RCC 7860 (cell line): ENCODE measurements at regions not wholly inside any gene's neighbourhood (a gene's known extent, or its start where the extent isn't known, plus 50 kb on each side); places are given as distances from the start of the nearest gene placed in this dataset.

Experiments
- DNase-seq: peaks from one replicate; pipeline ENCODE4 v3.0.0-alpha.2; 2015; ENCODE audit warnings: low spot score
- FAIRE-seq: peaks from 2 replicates; lab custom pipeline; 2012; peaks lifted over from hg19 to GRCh38; lab: Jason Lieb, UNC

DNA sequence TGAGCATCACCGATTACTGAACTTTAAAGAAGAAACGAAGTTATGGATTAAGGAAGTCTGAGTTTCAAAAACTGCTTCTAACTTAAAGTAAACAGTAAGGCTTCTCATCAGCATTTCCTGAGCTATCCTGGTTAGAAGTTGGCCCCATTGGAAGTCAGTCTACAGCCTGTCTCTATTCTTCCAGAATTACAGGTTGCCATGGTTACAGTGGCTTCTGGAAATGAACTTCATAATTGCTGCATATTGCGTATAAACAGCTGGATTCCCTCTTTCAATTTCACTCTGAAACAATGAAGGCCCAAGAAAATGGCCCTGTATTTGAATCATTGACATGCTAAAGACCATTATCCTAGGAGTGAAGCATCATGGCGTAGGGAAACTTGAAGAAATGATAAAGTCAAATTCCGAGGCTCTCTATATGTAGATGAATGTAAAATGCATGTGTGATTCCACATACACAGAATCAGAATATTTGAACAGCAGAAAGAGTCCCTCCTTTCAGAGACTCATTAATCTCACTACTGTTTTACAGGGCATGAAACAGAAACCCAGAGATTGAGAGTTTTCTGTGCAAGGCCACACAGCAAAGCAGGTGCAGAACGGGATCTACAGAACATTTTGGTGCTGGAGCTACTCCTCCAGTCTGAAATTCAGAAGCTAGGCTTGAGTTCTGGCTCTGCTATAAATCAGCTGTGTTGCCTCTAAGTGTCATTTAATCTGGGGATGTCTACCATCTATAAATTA lies 856.4 kb upstream of the CELF4 start:
- FAIRE-seq, result no peak

DNA sequence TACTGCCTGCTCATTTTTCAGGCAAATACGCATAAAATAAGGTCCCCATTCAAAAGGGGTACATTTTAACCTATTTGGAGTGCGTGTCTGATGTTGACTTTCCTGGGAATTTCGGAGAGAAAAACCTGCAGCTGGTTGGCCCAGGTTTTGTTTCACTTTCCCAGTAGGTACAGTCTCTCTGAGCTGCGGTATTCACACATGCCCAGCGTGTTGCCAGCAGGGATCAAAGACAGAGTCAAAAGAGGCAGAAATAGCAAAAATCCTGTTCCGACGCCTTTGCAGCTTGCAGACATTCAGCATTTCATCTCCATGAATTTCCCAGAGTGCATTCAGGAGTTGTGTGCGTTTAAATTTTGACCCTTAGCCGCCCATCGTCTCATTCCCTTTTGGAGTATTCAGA lies 855.4 kb upstream of the CELF4 start:
- FAIRE-seq, result no peak
- DNase-seq, result no peak

More for the DNA sequence above, 856.4 kb upstream of the CELF4 start:
- DNase-seq, result no peak

DNA sequence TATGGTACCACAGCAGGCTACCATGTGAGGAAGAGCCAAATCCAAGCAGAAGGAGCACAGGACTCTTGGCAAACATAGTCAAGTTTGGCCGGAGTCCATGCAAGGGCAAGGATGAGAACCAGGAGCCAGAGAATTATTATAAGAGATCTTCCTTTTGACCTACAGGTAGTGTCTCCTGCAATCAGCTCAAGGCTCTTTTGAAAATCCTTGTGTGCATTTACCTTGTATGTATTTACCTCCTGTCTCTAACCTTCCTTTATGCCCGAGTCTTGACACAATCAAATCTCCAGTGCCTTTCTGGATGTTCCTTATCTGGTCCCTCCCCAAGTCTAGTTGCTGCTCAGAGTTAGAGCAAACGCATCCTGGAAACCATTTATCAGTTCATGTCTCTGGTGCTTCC lies 855.0 kb upstream of the CELF4 start:
- DNase-seq (no peak), FAIRE-seq (no peak)

DNA sequence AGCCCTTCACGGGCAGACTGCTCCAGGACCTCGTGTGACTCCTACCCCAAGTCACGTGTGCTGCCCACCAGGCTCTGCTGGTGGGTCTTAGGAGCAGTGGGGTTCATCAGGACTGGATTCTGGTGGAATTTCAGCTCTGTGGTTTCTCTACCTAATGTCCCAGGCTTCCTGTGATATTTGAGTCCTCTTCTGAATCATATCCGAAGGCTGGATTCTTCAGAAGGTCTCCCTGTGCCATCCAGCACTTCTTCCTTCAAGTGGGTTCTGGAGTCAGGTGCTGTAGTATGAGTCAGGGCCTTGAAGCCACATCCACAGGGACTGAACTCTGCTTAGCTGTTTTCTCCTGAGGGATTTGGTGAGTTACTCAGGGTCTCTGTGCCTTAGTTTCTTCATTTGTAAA lies 850.2 kb upstream of the CELF4 start:
- DNase-seq (no peak), FAIRE-seq (no peak)

DNA sequence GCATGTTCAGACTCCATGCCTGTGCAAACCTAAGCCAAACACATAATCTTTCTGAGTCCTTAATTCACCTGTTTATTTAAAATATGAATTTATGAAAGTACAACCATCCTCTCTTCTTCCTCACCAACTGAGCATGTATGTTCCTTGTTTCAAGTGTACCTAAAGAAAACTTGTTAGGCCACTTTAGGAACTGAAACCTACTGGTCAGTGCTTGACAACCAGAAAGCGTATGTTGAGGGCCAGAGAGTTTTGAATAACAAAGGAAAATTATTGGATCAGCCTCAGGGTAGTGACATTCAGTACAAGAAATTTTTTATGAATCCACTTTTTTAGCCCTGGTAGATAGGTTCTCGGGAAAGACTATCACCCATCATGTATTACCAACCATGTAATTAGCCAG lies 847.6 kb upstream of the CELF4 start:
- DNase-seq, result no peak
- no peak for FAIRE-seq

DNA sequence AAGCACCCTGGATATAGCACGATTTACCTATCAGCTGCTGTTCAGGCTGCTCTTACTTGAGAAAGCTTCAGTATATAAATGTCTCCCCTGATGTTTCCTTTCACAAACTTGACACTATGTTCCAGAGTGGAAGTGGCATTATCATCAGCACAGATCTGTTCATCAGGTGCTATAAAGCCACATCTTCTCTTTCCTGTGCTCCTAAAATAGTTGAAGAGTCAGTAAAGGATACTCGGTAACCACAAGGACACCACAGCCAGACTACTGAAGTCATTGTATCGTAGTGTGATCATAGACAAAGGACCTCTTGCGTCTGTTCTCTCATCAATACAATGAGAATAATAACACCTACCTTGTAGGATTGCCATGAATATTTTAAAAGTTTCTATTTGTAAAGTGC lies 841.0 kb upstream of the CELF4 start:
- FAIRE-seq, result no peak

DNA sequence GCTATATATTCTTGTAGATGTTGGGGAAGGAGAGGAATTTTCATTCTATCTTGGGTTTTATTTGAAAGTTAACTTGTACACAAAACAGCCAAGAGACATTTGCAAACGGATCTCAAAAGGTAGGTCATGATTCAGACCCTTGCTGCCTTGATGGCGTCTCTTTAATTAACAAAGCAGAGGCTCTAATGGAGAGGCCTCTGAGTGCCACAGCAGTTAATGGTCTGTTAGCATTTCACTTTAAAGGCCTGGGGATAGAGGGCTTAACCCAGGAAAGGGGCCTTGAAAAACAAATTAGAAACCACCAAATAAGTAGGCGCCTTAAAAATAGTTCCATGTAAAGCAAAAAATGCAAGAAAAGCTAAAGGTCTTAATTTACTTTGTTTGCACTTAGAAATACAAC lies 836.9 kb upstream of the CELF4 start:
- DNase-seq (no peak), FAIRE-seq (no peak)

More for the DNA sequence above, 841.0 kb upstream of the CELF4 start:
- no peak for DNase-seq

DNA sequence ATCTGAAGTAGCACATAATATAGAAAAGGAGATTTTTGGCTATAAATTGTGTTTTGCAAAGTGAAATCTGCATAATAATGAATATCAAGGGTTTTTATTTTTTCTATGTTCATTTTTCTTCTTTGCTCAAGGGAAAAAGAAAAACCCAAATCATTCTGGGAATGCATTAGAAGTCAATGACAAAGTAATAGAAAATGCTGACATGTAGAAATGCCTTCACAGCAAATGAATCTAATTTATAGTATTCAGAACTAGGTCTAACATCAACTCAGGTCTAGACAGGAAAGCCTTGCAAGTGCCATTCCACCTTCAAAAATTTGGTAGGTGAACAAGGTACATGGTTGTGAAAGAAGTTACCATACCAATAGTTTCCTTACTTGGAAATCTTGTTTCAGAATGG lies 831.5 kb upstream of the CELF4 start:
- no peak for DNase-seq
- FAIRE-seq, result no peak

DNA sequence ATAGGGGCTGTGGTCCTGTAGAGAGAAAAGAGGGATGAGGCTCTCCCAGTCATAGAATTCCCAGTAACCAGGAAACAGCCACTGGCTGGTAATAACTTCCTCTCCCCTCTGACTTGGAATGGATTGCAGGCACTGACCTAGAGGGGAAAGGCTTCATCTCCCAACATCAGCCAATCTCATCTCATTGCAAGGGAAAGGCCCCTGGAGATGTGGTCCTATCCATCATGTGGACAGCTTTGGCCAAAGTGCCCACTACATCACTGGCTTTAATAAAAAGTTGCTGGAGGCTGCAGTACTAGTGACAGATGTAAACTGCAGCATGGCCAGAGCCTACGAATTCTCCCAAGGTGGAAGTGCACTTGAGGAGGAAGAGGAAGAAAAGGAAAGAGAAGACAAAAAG lies 820.5 kb upstream of the CELF4 start:
- DNase-seq (no peak), FAIRE-seq (no peak)

DNA sequence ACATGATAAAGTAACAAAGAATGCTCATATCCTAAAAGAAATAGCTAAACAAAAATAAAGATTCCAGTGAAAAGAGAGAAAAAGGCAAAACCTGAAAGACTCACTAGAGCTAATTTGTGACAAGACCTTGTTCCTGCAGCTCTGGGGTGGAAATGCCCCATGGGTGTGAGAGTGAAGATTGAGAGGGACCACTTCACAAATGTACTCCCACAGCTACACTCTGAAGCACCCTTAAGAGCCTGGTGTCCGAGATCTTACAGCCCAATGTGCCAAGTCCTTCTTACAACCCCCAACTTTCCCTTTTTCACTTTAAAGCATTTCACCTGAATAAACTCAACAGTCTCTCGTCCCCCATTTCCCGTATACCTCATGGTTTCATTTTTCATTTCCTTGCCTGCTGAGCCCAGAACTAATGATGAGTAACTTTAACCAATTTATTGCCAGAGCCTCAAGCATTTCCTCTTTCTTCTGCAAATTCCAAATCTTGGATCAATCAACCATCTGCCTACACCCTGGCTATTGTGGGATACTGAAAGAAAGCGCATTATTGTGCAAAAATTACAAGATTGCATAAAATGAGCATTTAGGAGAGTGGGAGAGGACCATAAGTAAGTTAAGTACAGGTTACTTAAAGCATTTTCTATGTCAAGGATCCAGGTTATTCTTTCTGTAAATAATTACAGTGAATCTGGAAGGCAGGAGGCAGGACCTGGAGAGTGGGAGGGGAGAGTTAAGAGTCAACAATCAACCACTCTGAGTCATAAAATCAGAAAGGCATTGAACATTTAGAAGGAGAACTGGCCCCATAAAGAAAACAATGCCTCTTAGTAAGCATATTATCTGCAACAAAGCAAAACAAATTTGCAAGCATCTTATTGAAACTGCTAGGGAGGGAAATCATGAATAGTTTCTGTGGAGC lies 804.4 kb upstream of the CELF4 start:
- DNase-seq (no peak), FAIRE-seq (no peak)

DNA sequence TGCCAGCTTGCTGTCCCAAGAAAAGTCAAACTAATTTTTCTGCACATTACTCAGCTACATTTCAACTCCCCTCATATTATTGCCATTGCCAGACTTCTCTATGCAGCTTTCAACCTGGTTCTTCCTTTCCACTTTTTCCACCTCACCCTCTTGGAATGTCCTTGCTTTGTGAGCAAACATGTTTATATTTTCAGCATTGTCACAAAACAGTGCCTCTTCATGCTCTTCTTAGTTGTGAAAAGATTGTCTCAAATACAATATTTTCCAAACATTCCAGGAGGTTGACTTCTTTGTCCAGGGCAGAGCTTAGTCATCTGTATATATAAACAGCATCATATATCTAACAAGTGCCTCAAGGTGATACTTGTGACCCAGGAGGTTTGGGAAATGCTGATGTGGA lies 803.3 kb upstream of the CELF4 start:
- no peak for FAIRE-seq

DNA sequence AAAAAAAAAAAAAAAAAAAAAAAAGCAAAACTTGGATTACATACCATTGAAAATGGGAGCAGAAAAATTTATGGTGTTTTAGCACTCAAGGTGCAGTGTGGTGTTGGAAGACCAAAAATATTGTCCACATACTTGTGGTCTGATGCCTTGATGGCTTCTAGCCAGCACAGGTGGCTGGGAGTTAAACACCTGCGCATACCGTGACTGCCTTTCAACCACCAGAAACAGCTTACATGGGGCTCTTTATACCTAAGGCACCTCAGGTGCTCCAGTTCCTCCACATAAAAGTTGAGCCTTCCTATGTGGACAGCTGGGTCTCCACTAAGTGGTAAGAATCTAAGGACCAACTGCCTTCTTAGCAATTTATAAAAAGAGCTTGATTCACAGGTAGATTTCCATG lies 802.6 kb upstream of the CELF4 start:
- FAIRE-seq, result no peak

More for the DNA sequence above, 803.3 kb upstream of the CELF4 start:
- no peak for DNase-seq

DNA sequence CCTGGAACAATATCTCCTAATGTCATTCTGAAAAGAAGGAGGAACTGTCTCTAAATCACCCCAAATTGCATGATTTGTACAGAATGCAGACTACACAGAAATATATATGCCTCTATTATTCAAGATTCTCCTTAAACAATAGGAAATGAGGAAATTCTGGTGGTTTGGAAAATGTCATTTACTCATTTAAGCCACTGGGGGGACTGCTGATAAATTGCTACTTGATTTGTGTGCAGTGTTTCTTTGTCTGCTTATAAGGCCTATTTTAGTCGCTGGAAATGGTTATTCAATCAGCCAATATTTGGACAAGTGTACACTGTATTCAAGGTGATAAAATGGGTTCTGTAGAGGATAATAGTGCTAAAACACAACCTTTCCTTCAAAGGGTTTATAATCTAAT lies 801.9 kb upstream of the CELF4 start:
- no peak for DNase-seq
- no peak for FAIRE-seq

More for the DNA sequence above, 802.6 kb upstream of the CELF4 start:
- DNase-seq, result no peak

DNA sequence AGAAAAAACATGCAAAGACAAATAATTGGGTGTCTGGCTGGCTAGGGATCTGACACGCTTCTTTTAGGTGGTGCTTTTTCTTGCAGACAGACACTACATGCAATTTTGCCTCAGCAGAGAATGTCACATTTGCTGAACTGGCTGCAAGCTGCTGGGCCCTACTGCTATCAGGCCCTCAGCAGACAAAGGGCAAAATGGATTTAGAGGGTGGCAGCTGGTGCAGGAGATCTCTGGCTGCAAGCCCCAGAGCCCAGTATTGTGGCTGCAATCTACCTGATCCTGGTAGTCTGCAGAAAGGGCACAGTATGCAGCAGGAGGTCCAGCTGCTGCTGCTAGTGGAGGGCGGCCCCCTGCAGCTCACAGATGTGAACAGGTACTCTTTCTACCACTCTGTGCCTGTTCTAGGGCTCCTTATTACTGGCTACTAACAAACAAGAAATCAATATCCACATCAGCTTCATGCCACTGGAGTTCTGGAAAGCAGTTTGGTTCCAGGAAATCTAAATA lies 796.7 kb upstream of the CELF4 start:
- FAIRE-seq (no peak), DNase-seq (no peak)

DNA sequence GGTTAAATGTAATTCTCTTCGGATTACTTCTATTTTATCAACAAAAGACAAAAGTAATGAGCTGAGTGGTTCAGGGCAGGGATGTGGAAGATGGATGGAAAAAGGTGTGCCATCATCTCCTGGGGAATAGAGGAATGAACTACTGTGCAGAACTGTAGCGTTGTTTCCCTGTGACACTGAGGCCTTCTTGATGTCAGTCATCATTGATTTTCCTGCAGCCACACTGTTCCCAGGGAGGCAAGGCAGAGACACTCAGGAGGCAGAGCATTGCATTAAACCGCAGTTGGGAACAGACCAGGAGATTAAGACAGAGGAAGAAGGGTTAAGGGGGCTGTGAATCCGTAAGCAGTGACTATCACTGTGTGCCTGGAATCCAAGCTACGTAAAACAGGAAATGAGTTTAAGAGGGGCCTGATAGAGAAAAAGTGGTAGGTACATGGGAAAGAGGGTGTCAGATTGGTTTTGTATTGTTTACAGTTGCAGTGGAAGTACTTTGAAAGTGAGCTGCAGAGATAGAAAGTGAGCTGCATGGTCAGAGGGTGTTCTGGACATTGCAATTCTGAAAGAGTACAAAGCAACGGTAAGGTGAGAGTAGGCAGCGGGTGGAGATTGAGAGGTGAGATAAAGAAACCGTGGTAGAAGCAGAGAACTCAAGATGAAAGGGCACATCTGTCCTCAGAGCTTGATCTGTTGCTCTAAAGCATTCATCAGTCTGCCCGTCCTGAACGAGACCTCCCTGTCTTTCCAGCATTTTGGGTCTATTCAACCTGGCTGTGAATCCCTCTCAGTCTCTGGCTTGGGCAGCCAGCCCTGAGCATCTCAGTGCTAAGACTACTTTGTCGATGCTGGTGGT lies 793.4 kb upstream of the CELF4 start:
- FAIRE-seq, result no peak
- DNase-seq, result no peak

DNA sequence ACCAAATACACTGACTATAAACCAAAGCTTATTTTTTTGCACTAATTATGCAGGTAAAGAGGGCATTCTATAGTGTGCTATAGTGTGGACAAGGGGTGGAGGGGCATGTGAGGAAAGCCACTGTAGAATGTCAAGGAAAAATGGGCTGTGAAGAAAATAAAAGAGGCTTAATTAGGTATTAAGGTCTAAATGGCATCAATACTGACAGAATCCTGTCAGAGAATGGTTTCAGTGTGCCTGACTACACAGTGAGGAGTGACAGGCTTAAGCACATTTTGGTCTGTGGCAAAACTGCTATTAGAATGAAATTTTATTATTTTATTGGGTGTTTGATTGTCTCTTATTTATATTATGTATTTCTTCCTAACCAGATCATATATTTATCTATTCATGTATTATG lies 787.6 kb upstream of the CELF4 start:
- FAIRE-seq (no peak), DNase-seq (no peak)

DNA sequence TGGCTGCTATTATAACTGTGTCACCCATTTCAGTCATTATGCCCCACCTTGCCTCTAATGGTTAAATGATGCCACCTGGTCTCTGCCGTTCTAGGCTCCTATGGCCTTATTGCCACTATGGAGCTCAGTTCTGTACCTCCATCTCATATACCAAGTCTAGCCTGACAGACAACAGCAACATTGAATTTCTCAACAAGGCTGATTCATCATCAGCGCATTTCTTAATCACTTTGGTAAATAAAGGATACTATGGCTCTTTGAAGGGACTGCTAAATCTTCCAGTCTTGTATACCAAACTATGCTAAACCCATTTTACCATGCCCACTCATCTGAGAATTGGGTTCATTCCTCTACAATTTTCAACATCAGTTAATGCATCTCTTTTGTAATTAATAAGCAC lies 784.5 kb upstream of the CELF4 start:
- DNase-seq, result no peak
- FAIRE-seq, result no peak

DNA sequence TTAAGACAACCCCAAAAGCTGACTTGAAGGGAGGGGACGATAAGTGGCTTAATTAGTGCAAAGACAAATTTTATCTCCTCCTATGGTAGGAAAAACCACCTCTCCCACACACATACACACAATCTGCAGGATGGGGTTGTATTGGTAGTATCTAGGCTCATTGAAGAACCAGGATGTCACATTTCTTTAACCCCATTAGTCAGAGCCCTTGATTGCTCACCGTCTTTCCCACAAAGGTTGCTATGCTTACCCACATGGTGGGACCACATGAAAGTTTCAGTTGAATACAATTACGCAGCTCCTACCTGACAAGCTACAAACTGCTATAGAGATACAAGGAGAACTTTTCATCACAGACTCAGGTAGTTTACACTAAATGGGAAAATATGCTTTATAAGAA lies 765.0 kb upstream of the CELF4 start:
- FAIRE-seq, result no peak

DNA sequence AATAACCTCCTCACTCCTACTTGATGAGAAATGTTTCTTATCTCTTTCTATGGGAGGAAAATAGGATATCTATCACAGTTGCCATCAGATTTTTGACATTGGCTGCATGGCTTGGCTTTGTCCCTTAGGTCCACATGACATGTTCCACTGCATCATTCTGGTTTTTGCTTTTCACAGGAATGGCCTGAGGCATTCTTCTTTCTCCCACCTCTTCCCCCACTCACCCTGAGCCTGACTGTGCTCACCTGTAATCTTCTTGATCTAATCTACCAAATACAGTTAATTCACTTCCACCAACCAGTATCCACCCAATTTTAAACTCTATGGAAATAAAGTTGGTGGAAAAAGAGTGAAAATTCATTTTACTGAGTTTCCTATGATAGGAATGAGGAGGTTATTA lies 763.5 kb upstream of the CELF4 start:
- FAIRE-seq (no peak), DNase-seq (no peak)

More for the DNA sequence above, 765.0 kb upstream of the CELF4 start:
- no peak for DNase-seq

DNA sequence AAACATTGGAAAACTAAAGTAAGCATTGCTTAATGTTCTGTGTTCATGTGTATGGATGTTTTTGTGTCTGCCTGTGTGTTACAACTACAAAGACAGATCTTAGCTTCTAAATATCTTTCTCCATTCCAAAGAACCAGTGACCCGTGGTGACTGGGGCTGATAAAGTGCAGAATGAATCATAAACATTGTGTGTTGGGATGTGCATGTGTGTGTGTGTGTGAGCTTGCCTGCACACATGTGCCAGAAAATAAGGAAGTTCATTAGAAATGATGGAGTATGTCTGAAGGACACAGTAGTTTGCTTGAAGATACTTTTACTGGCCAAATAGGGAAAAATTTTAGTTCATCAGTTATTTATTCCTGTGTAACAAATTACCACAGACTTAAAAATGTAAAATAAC lies 756.6 kb upstream of the CELF4 start:
- no peak for FAIRE-seq
- DNase-seq, result no peak

DNA sequence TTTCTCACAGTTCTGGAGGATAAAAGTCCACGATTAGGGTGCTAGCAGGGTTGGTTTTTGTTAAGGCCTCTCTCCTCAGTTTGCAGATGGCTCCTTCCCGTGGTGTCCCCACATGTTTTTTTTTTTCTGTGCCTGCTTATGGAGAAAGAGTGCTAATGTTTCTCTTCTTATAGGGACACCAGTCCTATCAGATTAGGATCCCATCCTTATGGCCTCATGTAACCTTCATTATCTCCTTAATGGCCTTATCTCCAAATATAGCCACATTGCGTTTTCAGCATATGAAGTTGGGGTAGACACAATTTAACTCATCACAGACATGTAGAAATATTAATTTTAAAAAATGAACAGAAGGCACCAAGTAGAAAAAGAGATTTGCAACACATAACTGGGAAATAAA lies 755.7 kb upstream of the CELF4 start:
- DNase-seq, result no peak
- FAIRE-seq, result no peak
